Erythroblast (primary cell): ENCODE measurements at regions not wholly inside any gene's neighbourhood (a gene's known extent, or its start where the extent isn't known, plus 50 kb on each side); places are given as distances from the start of the nearest gene placed in this dataset.

Experiments used
- GATA1 ChIP-seq: IDR thresholded peaks from 2 replicates; pipeline ENCODE4 v1.6.1; 2011; ENCODE audit warnings: low read depth, mild to moderate bottlenecking, control low read depth, low read length, moderate library complexity
- POLR2A ChIP-seq: IDR thresholded peaks from 2 replicates; pipeline ENCODE4 v1.6.1; 2011; ENCODE audit warnings: mild to moderate bottlenecking, low read length

DNA sequence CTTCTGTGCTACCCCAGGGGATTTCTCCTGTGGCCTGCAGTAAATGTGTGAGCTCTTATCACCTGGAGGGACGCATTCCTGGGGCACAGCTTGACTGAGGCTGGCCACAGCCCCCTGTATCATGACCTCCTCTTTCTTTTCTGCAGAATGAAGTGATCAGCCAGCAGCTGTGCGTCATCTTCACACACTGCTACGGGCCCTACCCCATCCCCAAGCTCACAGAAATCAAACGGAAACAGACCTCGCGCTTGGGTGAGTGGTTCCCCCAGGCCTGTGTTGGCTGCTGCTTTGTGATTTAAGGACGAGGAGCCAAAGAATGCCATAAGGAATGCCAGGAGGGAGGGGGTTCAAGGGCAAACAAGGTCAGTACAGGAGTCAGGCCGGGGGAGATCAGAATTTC, 50.5 kb upstream of the PWP1 start:
- TF ChIP-seq POLR2A: no peak
- no peak for TF ChIP-seq GATA1
